H1 (cell line): ENCODE measurements at regions not wholly inside any gene's neighbourhood (a gene's known extent, or its start where the extent isn't known, plus 50 kb on each side); places are given as distances from the start of the nearest gene placed in this dataset.

ENCODE experiments used
- CTCF ChIA-PET: fragments of 300-600 bp; sonication (Branson Sonifier 250); formaldehyde crosslinking; loops from one replicate; lab custom pipeline; 2021; ENCODE audit not compliant: partially characterized antibody; lab: Charles Lee
- POLR2A ChIA-PET: fragments of 300-600 bp; sonication (Branson Sonifier 250); formaldehyde crosslinking; loops from one replicate; lab custom pipeline; 2021; ENCODE audit warnings: inconsistent platforms; ENCODE audit not compliant: partially characterized antibody; lab: Charles Lee
- DNase-seq, 2 experiments: peaks; one replicate each; pipeline versions ENCODE4 v3.0.0 to v3.0.0-alpha.2; 2010 to 2022; ENCODE audit warnings: low spot score in 2 of 2, low read depth in 1 of 2, mixed read lengths in 1 of 2
- FAIRE-seq: peaks from 2 replicates; lab custom pipeline; 2011; peaks lifted over from hg19 to GRCh38; lab: Jason Lieb, UNC
- H2AFZ ChIP-seq: 2 replicates; pipeline ENCODE4 v1.8.1; 2012; ENCODE audit warnings: low read length, inconsistent platforms
- H2AK5ac ChIP-seq: 2 replicates; pipeline ENCODE4 v1.6.1; 2013; ENCODE audit warnings: low read depth, low read length
- H2BK120ac ChIP-seq: replicated peaks from 2 replicates; pipeline ENCODE3; 2013; ENCODE audit warnings: low read depth, low read length, inconsistent platforms
- H2BK12ac ChIP-seq: 2 replicates; pipeline ENCODE4 v1.6.1; 2013; ENCODE audit warnings: low read depth, low read length
- H2BK15ac ChIP-seq: 2 replicates; pipeline ENCODE4 v1.6.1; 2013; ENCODE audit warnings: low read length
- H2BK20ac ChIP-seq: 2 replicates; pipeline ENCODE4 v1.6.1; 2013; ENCODE audit warnings: low read length
- H2BK5ac ChIP-seq: 2 replicates; pipeline ENCODE4 v1.6.1; 2013; ENCODE audit warnings: low read depth, low read length
- H3K14ac ChIP-seq: 2 replicates; pipeline ENCODE4 v1.6.1; 2013; ENCODE audit warnings: inconsistent platforms; ENCODE audit not compliant: insufficient read length
- H3K18ac ChIP-seq: 2 replicates; pipeline ENCODE4 v1.6.1; 2013; ENCODE audit warnings: low read length; ENCODE audit errors: extremely low read depth
- H3K23ac ChIP-seq: 2 replicates; pipeline ENCODE4 v1.6.1; 2013; ENCODE audit warnings: inconsistent platforms; ENCODE audit not compliant: insufficient read length
- H3K23me2 ChIP-seq: 2 replicates; pipeline ENCODE4 v1.6.1; 2013; ENCODE audit warnings: low read depth, low read length
- H3K27ac ChIP-seq: 2 replicates; pipeline ENCODE4 v1.6.1; 2011; ENCODE audit warnings: low read depth, low read length, inconsistent platforms
- H3K27me3 ChIP-seq, 4 experiments: replicated peaks in 1 of 4; 1 replicate in 1 of 4; 2 replicates in 3 of 4; pipeline versions ENCODE4 v1.6.1 to v1.8.1; 2011 to 2013; ENCODE audit warnings: low read length in 3 of 4, mild to moderate bottlenecking in 3 of 4, inconsistent platforms in 2 of 4, mixed read lengths in 2 of 4, moderate library complexity in 1 of 4; ENCODE audit not compliant: control insufficient read depth in 3 of 4, insufficient read depth in 3 of 4; ENCODE audit errors: extremely low read depth in 1 of 4
- H3K36me3 ChIP-seq, 4 experiments: 2 replicates each; pipeline versions ENCODE4 v1.6.1 to v1.8.1; 2011 to 2013; ENCODE audit warnings: mild to moderate bottlenecking in 4 of 4, low read length in 3 of 4, moderate library complexity in 2 of 4, control low read depth in 1 of 4, inconsistent platforms in 1 of 4; ENCODE audit not compliant: insufficient read depth in 4 of 4, control insufficient read depth in 2 of 4
- H3K4ac ChIP-seq: replicated peaks from 2 replicates; pipeline ENCODE3; 2013; ENCODE audit warnings: low read length, low read depth, mixed read lengths, inconsistent platforms; ENCODE audit not compliant: insufficient read length
- H3K4me1 ChIP-seq, 4 experiments: replicated peaks in 1 of 4; 1 replicate in 1 of 4; 2 replicates in 3 of 4; pipeline versions ENCODE4 v1.6.1 to v1.8.1; 2011 to 2013; ENCODE audit warnings: low read length in 3 of 4, inconsistent platforms in 2 of 4, mixed read lengths in 1 of 4; ENCODE audit not compliant: insufficient read depth in 4 of 4, control insufficient read depth in 3 of 4
- H3K4me2 ChIP-seq, 2 experiments: 2 replicates each; pipeline versions ENCODE4 v1.6.1 to v1.8.1; 2011 to 2013; ENCODE audit warnings: low read depth in 2 of 2, low read length in 2 of 2, control low read depth in 1 of 2, inconsistent platforms in 1 of 2, mild to moderate bottlenecking in 1 of 2; ENCODE audit not compliant: insufficient read depth in 1 of 2
- H3K4me3 ChIP-seq, 4 experiments: fragments of 200-600, 300-600 bp in 1 of 4; sonication (generic), shearing (Covaris generic), sonication (Bioruptor Twin) in 1 of 4; 2 replicates each; pipeline versions ENCODE4 v1.5.1 to v1.8.1; 2011 to 2016; ENCODE audit warnings: low read length in 4 of 4, low read depth in 3 of 4, control low read depth in 2 of 4, inconsistent platforms in 2 of 4, mild to moderate bottlenecking in 2 of 4, mixed read lengths in 1 of 4, moderate library complexity in 1 of 4; ENCODE audit not compliant: insufficient read depth in 2 of 4; ENCODE audit errors: extremely low read depth in 1 of 4
- H3K56ac ChIP-seq: replicated peaks from 2 replicates; pipeline ENCODE3; 2013; ENCODE audit warnings: low read depth, mild to moderate bottlenecking, mixed read lengths, low read length, inconsistent platforms; ENCODE audit not compliant: insufficient read length
- H3K79me1 ChIP-seq: 2 replicates; pipeline ENCODE4 v1.6.1; 2013; ENCODE audit warnings: low read depth, low read length, control low read depth
- H3K79me2 ChIP-seq, 2 experiments: 2 replicates each; pipeline versions ENCODE4 v1.6.1 to v1.8.1; 2012 to 2013; ENCODE audit warnings: low read length in 2 of 2, mild to moderate bottlenecking in 2 of 2, inconsistent platforms in 1 of 2; ENCODE audit not compliant: insufficient read depth in 2 of 2, control insufficient read depth in 1 of 2
- H3K9ac ChIP-seq, 4 experiments: replicated peaks in 1 of 4; 1 replicate in 1 of 4; 2 replicates in 3 of 4; pipeline versions ENCODE4 v1.6.1 to v1.8.1; 2011 to 2013; ENCODE audit warnings: low read depth in 3 of 4, low read length in 3 of 4, control low read depth in 2 of 4, mild to moderate bottlenecking in 2 of 4, moderate library complexity in 2 of 4, inconsistent platforms in 1 of 4; ENCODE audit errors: extremely low read depth in 1 of 4
- H3K9me3 ChIP-seq, 2 experiments: 2 replicates each; pipeline versions ENCODE4 v1.6.1 to v1.8.1; 2012 to 2013; ENCODE audit warnings: mild to moderate bottlenecking in 2 of 2, moderate library complexity in 2 of 2, control low read depth in 1 of 2, inconsistent platforms in 1 of 2, low read depth in 1 of 2, low read length in 1 of 2, mixed read lengths in 1 of 2; ENCODE audit not compliant: insufficient read depth in 2 of 2
- H4K20me1 ChIP-seq, 2 experiments: replicated peaks in 1 of 2; 2 replicates each; pipeline versions ENCODE3 to v1.8.1; 2011 to 2013; ENCODE audit warnings: inconsistent platforms in 2 of 2, low read length in 2 of 2, mild to moderate bottlenecking in 1 of 2; ENCODE audit not compliant: insufficient read depth in 2 of 2, control insufficient read depth in 1 of 2
- H4K5ac ChIP-seq: 2 replicates; pipeline ENCODE4 v1.6.1; 2013; ENCODE audit warnings: low read length, low read depth, mixed read lengths, inconsistent platforms; ENCODE audit not compliant: insufficient read length
- H4K8ac ChIP-seq: 2 replicates; pipeline ENCODE4 v1.8.0; 2013; ENCODE audit warnings: mild to moderate bottlenecking, moderate library complexity, low read length, inconsistent platforms; ENCODE audit not compliant: insufficient read depth; ENCODE audit errors: extremely low read depth
- H4K91ac ChIP-seq: replicated peaks from 2 replicates; pipeline ENCODE3; 2013; ENCODE audit warnings: low read length, mixed read lengths, inconsistent platforms; ENCODE audit not compliant: insufficient read length
- ASH2L ChIP-seq: fragments of 200-600, 300-600 bp; sonication (generic); IDR thresholded peaks from one replicate; pipeline ENCODE4 v1.7.1; 2017; ENCODE audit warnings: low read length
- BCL11A ChIP-seq, 2 experiments: IDR thresholded peaks; one replicate each; pipeline ENCODE4 v1.6.1; 2011; ENCODE audit warnings: low read depth in 2 of 2, low read length in 2 of 2, mild to moderate bottlenecking in 2 of 2
- CBX5 ChIP-seq: fragments of 300-800, 300-1000 bp; sonication (generic); IDR thresholded peaks from 2 replicates; pipeline ENCODE4 v1.7.1; 2016; ENCODE audit warnings: antibody characterized with exemption, low read length, low read depth
- CREB1 ChIP-seq: IDR thresholded peaks from 2 replicates; pipeline ENCODE4 v1.6.1; 2012; ENCODE audit warnings: inconsistent platforms
- EGR1 ChIP-seq: IDR thresholded peaks from 2 replicates; pipeline ENCODE4 v1.6.1; 2011; ENCODE audit warnings: low read depth, low read length, borderline replicate concordance
- HDAC6 ChIP-seq: IDR thresholded peaks from one replicate; pipeline ENCODE4 v1.7.1; 2012; ENCODE audit warnings: low read depth, mild to moderate bottlenecking, inconsistent platforms, low read length, moderate library complexity
- POLR2A ChIP-seq, 2 experiments: IDR thresholded peaks; 1 replicate in 1 of 2; 2 replicates in 1 of 2; pipeline ENCODE4 v1.6.1; 2011; ENCODE audit warnings: low read depth in 2 of 2, low read length in 2 of 2, mild to moderate bottlenecking in 2 of 2; ENCODE audit errors: control extremely low read depth in 1 of 2
- POLR2AphosphoS5 ChIP-seq: IDR thresholded peaks from 2 replicates; pipeline ENCODE4 v1.6.1; 2011; ENCODE audit warnings: low read depth, low read length
- RAD21 ChIP-seq, 2 experiments: IDR thresholded peaks in 1 of 2; conservative IDR thresholded peaks in 1 of 2; 2 replicates each; pipeline ENCODE4 v1.6.1; 2011; ENCODE audit warnings: low read depth in 2 of 2, low read length in 2 of 2, improper control_type of control experiment in 1 of 2, inconsistent platforms in 1 of 2, mild to moderate bottlenecking in 1 of 2, moderate library complexity in 1 of 2
- RXRA ChIP-seq: IDR thresholded peaks from 2 replicates; pipeline ENCODE4 v1.6.1; 2011; ENCODE audit warnings: low read depth, mild to moderate bottlenecking, low read length, moderate library complexity; ENCODE audit not compliant: insufficient read depth
- SIRT6 ChIP-seq: IDR thresholded peaks from one replicate; pipeline ENCODE4 v1.7.1; 2012; ENCODE audit warnings: low read length, inconsistent platforms
- TAF7 ChIP-seq: optimal IDR thresholded peaks from 2 replicates; pipeline ENCODE3; 2011; ENCODE audit warnings: low read depth, mild to moderate bottlenecking, inconsistent platforms, low read length, moderate library complexity, borderline replicate concordance
- TCF12 ChIP-seq: IDR thresholded peaks from 2 replicates; pipeline ENCODE4 v1.6.1; 2011; ENCODE audit warnings: low read depth, mild to moderate bottlenecking, low read length
- WGBS, 2 experiments: shearing (Covaris generic) in 1 of 2; methylation state at CpG; one replicate each; pipeline versions ENCODE4 v1.1.6 to v1.1.7; 2013 to 2015; ENCODE audit warnings: low lambda C conversion rate in 2 of 2, mixed read lengths in 2 of 2, inconsistent platforms in 1 of 2, low coverage in 1 of 2, missing lambda C conversion rate in 1 of 2; ENCODE audit not compliant: insufficient replicate concordance in 2 of 2, insufficient coverage in 1 of 2, insufficient read length in 1 of 2; ENCODE audit errors: extremely low coverage in 1 of 2, missing lambda C conversion rate in 1 of 2; 5-methylcytosine and 5-hydroxymethylcytosine counted together
- TF ChIP-seq, protein P1 (sequence below): IDR thresholded peaks from 2 replicates; pipeline ENCODE4 v1.6.1; 2012; ENCODE audit warnings: low read length, inconsistent platforms

DNA sequence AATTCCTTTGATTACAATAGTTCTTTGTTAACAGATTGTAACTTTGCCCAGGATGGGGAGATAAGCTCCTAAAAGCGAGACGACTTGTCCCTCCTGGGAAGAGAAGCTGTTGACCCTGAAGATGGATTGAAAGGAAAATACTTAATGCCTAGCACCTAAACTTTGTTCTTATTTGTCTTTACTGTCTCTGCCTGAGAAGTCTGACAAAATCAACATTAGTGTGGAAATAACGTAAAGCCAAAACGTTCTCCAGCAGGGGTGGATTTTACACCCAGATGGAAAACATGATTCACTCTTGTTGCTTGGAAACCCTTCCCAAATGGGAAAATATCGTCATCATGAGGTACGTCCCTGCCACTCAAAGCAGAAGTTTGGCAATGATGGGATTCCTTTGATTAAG, 450.1 kb downstream of the SLC4A3 start:
- Histone ChIP-seq H3K23ac (no peak overlapping the region), H2BK12ac (no peak overlapping the region), H2BK20ac (no peak overlapping the region), H3K36me3 (no peaks in the 10 kb centered on the region), H3K4me1 (peaks cover 0 to 3% (median 1%) of the 10 kb centered on the region in 4 experiments; a peak in 5 of 7 replicates), H2BK5ac (no peak overlapping the region), H3K9ac (no peak overlapping the region), H3K79me2 (no peaks in the 10 kb centered on the region), H3K27ac (no peak overlapping the region), H2AK5ac (no peak overlapping the region), H4K5ac (no peak overlapping the region), H3K27me3 (no peaks in the 10 kb centered on the region), H2BK15ac (no peak overlapping the region), H2BK120ac (no peak overlapping the region), H3K4me2 (no peak overlapping the region), H3K56ac (no peak overlapping the region), H3K79me1 (no peaks in the 10 kb centered on the region), H4K8ac (no peak overlapping the region), H3K9me3 (no peaks in the 10 kb centered on the region), H4K91ac (no peak overlapping the region), H3K18ac (no peak overlapping the region), H3K4ac (no peak overlapping the region), H3K14ac (no peak overlapping the region), H2AFZ (0 out of 2 replicates have a peak overlapping the region, but pooled peaks have one; percentile 32), H4K20me1 (no peaks in the 10 kb centered on the region), H3K23me2 (no peaks in the 10 kb centered on the region), H3K4me3 (no peak overlapping the region)
- WGBS, 2 experiments: 86% methylated on average over 6 of the region's 6 CpGs; no CpG with 5 or more reads in 1 of the 2 experiments
- FAIRE-seq (no peak), DNase-seq (no peak)
- POLR2A ChIA-PET: no interaction called here
- CTCF ChIA-PET: interaction anchor here (1.4 to 2.7 kb wide), 3 partner anchors 9 to 23 kb away, joined by 3 to 11 read pairs (median 4); no protein-coding TSS in a partner anchor
- TF ChIP-seq POLR2A (IDR thresholded peaks at IDR 0.05; ENCODE audit: control extremely low read depth in 1 of 2, low read depth in 2 of 2, low read length in 2 of 2) (no peak), POLR2AphosphoS5 (no peak), BCL11A (IDR thresholded peaks at IDR 0.05; ENCODE audit: low read depth in 2 of 2, low read length in 2 of 2) (no peak), RAD21 (IDR thresholded peaks at IDR 0.05 in 1 of 2, conservative IDR thresholded peaks at IDR 0.05 in 1 of 2; ENCODE audit: low read depth in 2 of 2, low read length in 2 of 2) (no peak), SIRT6 (no peak), TAF7 (no peak), TCF12 (no peak), ASH2L (no peak), CREB1 (no peak), HDAC6 (no peak), RXRA (no peak), EGR1 (no peak), CBX5 (no peak)
- TF ChIP-seq, protein P1, sequence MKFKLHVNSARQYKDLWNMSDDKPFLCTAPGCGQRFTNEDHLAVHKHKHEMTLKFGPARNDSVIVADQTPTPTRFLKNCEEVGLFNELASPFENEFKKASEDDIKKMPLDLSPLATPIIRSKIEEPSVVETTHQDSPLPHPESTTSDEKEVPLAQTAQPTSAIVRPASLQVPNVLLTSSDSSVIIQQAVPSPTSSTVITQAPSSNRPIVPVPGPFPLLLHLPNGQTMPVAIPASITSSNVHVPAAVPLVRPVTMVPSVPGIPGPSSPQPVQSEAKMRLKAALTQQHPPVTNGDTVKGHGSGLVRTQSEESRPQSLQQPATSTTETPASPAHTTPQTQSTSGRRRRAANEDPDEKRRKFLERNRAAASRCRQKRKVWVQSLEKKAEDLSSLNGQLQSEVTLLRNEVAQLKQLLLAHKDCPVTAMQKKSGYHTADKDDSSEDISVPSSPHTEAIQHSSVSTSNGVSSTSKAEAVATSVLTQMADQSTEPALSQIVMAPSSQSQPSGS: no peak
